A549 (cell line): ENCODE measurements at regions not wholly inside any gene's neighbourhood (a gene's known extent, or its start where the extent isn't known, plus 50 kb on each side); places are given as distances from the start of the nearest gene placed in this dataset.

ENCODE experiments used
- ATAC-seq, 2 experiments: fragments of 200-7000 bp in 1 of 2; fragments of >200 bp in 1 of 2; cut with Nextera tagmentation in 1 of 2; cut with Tn5 transposase in 1 of 2; 3 replicates each; pipeline versions ENCODE4 v1.8.0 to v1.9.1; 2018 to 2020; ENCODE audit warnings: mild to moderate bottlenecking in 1 of 2, moderate library complexity in 1 of 2
- CTCF ChIA-PET: fragments of 300-600 bp; sonication (Branson Sonifier 250); formaldehyde crosslinking; extraction: SDS; loops from one replicate; lab custom pipeline; 2021; ENCODE audit warnings: antibody characterized with exemption, inconsistent platforms; lab: Yijun Ruan, JAX
- POLR2A ChIA-PET: fragments of 350-600 bp; formaldehyde crosslinking; extraction: SDS; loops from one replicate; lab custom pipeline; 2021; ENCODE audit warnings: antibody characterized with exemption, inconsistent platforms; lab: Yijun Ruan, JAX
- DNase-seq, 2 experiments: peaks; one replicate each; pipeline versions ENCODE4 v3.0.0 to v3.0.0-alpha.2; 2011 to 2016; ENCODE audit warnings: low read depth in 1 of 2, low spot score in 1 of 2
- FAIRE-seq: peaks from 2 replicates; lab custom pipeline; 2011; peaks lifted over from hg19 to GRCh38; lab: Jason Lieb, UNC
- H3K27ac ChIP-seq, 2 experiments: fragments of >200 bp; sonication (Bioruptor Twin); formaldehyde crosslinking; 3 replicates each; pipeline ENCODE4 v1.5.1; 2016 to 2017
- H3K4me1 ChIP-seq: fragments of >200 bp; sonication (Bioruptor Twin); formaldehyde crosslinking; 3 replicates; pipeline ENCODE4 v1.6.1; 2016
- H3K4me2 ChIP-seq: fragments of >200 bp; sonication (Bioruptor Twin); formaldehyde crosslinking; 3 replicates; pipeline ENCODE4 v1.6.1; 2016
- H3K4me3 ChIP-seq: fragments of >200 bp; sonication (Bioruptor Twin); formaldehyde crosslinking; 3 replicates; pipeline ENCODE4 v1.5.1; 2016
- H3K9me3 ChIP-seq: fragments of >200 bp; sonication (Bioruptor Twin); formaldehyde crosslinking; 3 replicates; pipeline ENCODE4 v1.6.1; 2016
- BCL3 ChIP-seq: fragments of >200 bp; sonication (Bioruptor Twin); formaldehyde crosslinking; IDR thresholded peaks from 3 replicates; pipeline ENCODE4 v1.6.1; 2016
- CBX2 ChIP-seq: fragments of 200-600 bp; sonication (generic); IDR thresholded peaks from 2 replicates; pipeline ENCODE4 v1.6.1; 2016; ENCODE audit warnings: low read depth, mild to moderate bottlenecking, borderline replicate concordance
- CEBPB ChIP-seq, 2 experiments: fragments of >200 bp in 1 of 2; sonication (Bioruptor Twin) in 1 of 2; formaldehyde crosslinking in 1 of 2; IDR thresholded peaks; 2 replicates each; pipeline ENCODE4 v1.6.1; 2012 to 2016
- E2F6 ChIP-seq: IDR thresholded peaks from 2 replicates; pipeline ENCODE4 v1.6.1; 2012; ENCODE audit warnings: low read depth, borderline replicate concordance
- ESRRA ChIP-seq: fragments of 150-350 bp; IDR thresholded peaks from 2 replicates; pipeline ENCODE4 v1.6.1; 2014; ENCODE audit warnings: mild to moderate bottlenecking, low read length, borderline replicate concordance
- FOXS1 ChIP-seq: fragments of 250-450 bp; sonication (Bioruptor Pico); IDR thresholded peaks from 2 replicates; pipeline ENCODE4 v1.5.0; 2020; ENCODE audit warnings: mild to moderate bottlenecking, moderate library complexity
- HEYL ChIP-seq: fragments of 250-450 bp; sonication (Bioruptor Pico); IDR thresholded peaks from 2 replicates; pipeline ENCODE4 v1.8.0; 2021; ENCODE audit warnings: mild to moderate bottlenecking, moderate library complexity
- HMGXB4 ChIP-seq: fragments of 250-450 bp; sonication (Bioruptor Pico); IDR thresholded peaks from 2 replicates; pipeline ENCODE4 v1.5.0; 2021; ENCODE audit warnings: mild to moderate bottlenecking, moderate library complexity, borderline replicate concordance
- HOXA7 ChIP-seq: fragments of 250-450 bp; sonication (Bioruptor Pico); IDR thresholded peaks from 2 replicates; pipeline ENCODE4 v1.5.0; 2020; ENCODE audit warnings: mild to moderate bottlenecking, moderate library complexity
- HOXB5 ChIP-seq: fragments of 250-450 bp; sonication (Bioruptor Pico); IDR thresholded peaks from 2 replicates; pipeline ENCODE4 v1.5.0; 2020; ENCODE audit warnings: mild to moderate bottlenecking, moderate library complexity
- JUN ChIP-seq, 2 experiments: fragments of >200 bp; sonication (Bioruptor Twin); formaldehyde crosslinking; IDR thresholded peaks; 2 replicates in 1 of 2; 3 replicates in 1 of 2; pipeline ENCODE4 v1.6.1; 2016 to 2017
- JUNB ChIP-seq: fragments of >200 bp; sonication (Bioruptor Twin); formaldehyde crosslinking; IDR thresholded peaks from 2 replicates; pipeline ENCODE4 v1.6.1; 2016
- MAFK ChIP-seq: fragments of 450-650 bp; IDR thresholded peaks from 2 replicates; pipeline ENCODE4 v1.6.1; 2014; ENCODE audit not compliant: partially characterized antibody
- MAZ ChIP-seq: fragments of 150-350 bp; IDR thresholded peaks from 2 replicates; pipeline ENCODE4 v1.6.1; 2014; ENCODE audit warnings: antibody characterized with exemption, low read depth, low read length, borderline replicate concordance
- NPAS2 ChIP-seq: fragments of 250-450 bp; sonication (Bioruptor Pico); IDR thresholded peaks from 2 replicates; pipeline ENCODE4 v1.8.0; 2022; ENCODE audit warnings: mild to moderate bottlenecking, moderate library complexity, borderline replicate concordance
- POLR2A ChIP-seq: IDR thresholded peaks from 2 replicates; pipeline ENCODE4 v1.6.1; 2012; ENCODE audit warnings: mild to moderate bottlenecking, low read length
- RCOR1 ChIP-seq: fragments of 150-350 bp; IDR thresholded peaks from 2 replicates; pipeline ENCODE4 v1.6.1; 2014; ENCODE audit warnings: antibody characterized with exemption, low read length, low read depth
- RNF2 ChIP-seq: fragments of 200-600 bp; sonication (generic); IDR thresholded peaks from 2 replicates; pipeline ENCODE4 v1.6.1; 2016; ENCODE audit warnings: low read depth, mild to moderate bottlenecking, antibody characterized with exemption, moderate library complexity, borderline replicate concordance
- SMC3 ChIP-seq: fragments of >200 bp; sonication (Bioruptor Twin); formaldehyde crosslinking; IDR thresholded peaks from 3 replicates; pipeline ENCODE4 v1.6.1; 2018; ENCODE audit warnings: inconsistent platforms
- SREBF2 ChIP-seq: fragments of 450-650 bp; IDR thresholded peaks from 2 replicates; pipeline ENCODE4 v1.6.1; 2014; ENCODE audit warnings: mild to moderate bottlenecking, moderate library complexity
- ZC3H11A ChIP-seq: fragments of 450-650 bp; IDR thresholded peaks from 2 replicates; pipeline ENCODE4 v1.6.1; 2014; ENCODE audit warnings: antibody characterized with exemption, mild to moderate bottlenecking
- ZFP36 ChIP-seq: fragments of 450-650 bp; IDR thresholded peaks from 2 replicates; pipeline ENCODE4 v1.6.1; 2014; ENCODE audit warnings: borderline replicate concordance; ENCODE audit not compliant: partially characterized antibody
- ZNF302 ChIP-seq: fragments of 250-450 bp; sonication (Bioruptor Pico); IDR thresholded peaks from 2 replicates; pipeline ENCODE4 v1.9.0; 2021; ENCODE audit warnings: inconsistent platforms, mild to moderate bottlenecking, moderate library complexity
- ZSCAN20 ChIP-seq: fragments of 250-450 bp; sonication (Bioruptor Pico); IDR thresholded peaks from 2 replicates; pipeline ENCODE4 v1.8.0; 2022; ENCODE audit warnings: mild to moderate bottlenecking, moderate library complexity
- WGBS: methylation state at CpG from one replicate; pipeline ENCODE4 v1.1.6; 2017; ENCODE audit errors: missing lambda C conversion rate; 5-methylcytosine and 5-hydroxymethylcytosine counted together
- TF ChIP-seq, protein P1 (sequence below): fragments of 450-650 bp; IDR thresholded peaks from 2 replicates; pipeline ENCODE4 v1.6.1; 2014; ENCODE audit warnings: antibody characterized with exemption

GRCh38 chr1:228860911-228861831 is 125.9 kb downstream of the RHOU start (continued):
- TF ChIP-seq HEYL (CRISPR knock-in tag) (no peak), ZNF302 (no peak), BCL3 (peak; percentile 70; the same call in 1 of the 3 replicates), RCOR1 (no peak), HOXA7 (CRISPR knock-in tag) (no peak), SREBF2 (no peak), ZFP36 (no peak), ZSCAN20 (no peak), SMC3 (peak; percentile 54), MAFK (peak; percentile 64), MAZ (no peak), HMGXB4 (no peak), ESRRA (no peak), CEBPB (IDR thresholded peaks at IDR 0.05) (peak; percentile 7 to 84; a peak in 2 of 4 replicates), RNF2 (no peak), NPAS2 (CRISPR knock-in tag) (no peak), E2F6 (no peak; the same call in 1 of the 2 replicates), POLR2A (no peak), CBX2 (no peak), FOXS1 (CRISPR knock-in tag) (no peak), HOXB5 (CRISPR knock-in tag) (0 out of 2 replicates have a peak, but pooled peaks have one; percentile 29), JUNB (peak; percentile 98), JUN (IDR thresholded peaks at IDR 0.05) (peak; percentile 77 to 88; a peak in 4 of 5 replicates), ZC3H11A (no peak)
- TF ChIP-seq, protein P1, sequence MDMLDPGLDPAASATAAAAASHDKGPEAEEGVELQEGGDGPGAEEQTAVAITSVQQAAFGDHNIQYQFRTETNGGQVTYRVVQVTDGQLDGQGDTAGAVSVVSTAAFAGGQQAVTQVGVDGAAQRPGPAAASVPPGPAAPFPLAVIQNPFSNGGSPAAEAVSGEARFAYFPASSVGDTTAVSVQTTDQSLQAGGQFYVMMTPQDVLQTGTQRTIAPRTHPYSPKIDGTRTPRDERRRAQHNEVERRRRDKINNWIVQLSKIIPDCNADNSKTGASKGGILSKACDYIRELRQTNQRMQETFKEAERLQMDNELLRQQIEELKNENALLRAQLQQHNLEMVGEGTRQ, result peak; percentile 40; the same call in 1 of the 2 replicates

DNA sequence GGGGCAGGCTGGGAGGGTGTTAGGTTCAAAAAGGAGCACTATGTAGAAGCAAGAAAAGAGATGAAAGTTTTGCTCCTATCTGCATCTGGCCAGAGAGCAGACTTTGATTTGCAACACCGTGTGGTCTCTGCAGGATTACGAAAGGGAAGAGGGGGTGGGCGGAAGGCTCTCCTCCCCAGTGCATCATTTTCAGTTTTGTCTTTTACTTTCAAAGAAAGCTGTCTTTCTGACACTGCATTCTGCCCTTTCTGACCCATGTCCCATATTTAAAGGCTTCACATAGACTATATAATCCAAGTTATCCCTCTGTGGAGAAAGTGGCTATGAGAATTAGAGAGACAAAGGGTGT is 126.5 kb downstream of the RHOU start:
- CTCF ChIA-PET, result interaction anchor here (0.6 to 2.5 kb wide), 5 partner anchors 12 to 323 kb away, joined by 3 to 13 read pairs (median 4); partner anchors contain the start of gene RHOU
- Histone ChIP-seq H3K4me3 (no peak overlapping the region), H3K4me1 (peaks cover 64% of the 10 kb centered on the region), H3K4me2 (peak overlapping the region; percentile 85), H3K27ac (peak overlapping the region; percentile 78 to 86), H3K9me3 (no peaks in the 10 kb centered on the region)
- POLR2A ChIA-PET, result interaction anchor here (0.6 to 1.8 kb wide), 7 partner anchors 11 to 455 kb away, joined by 3 to 13 read pairs (median 6); partner anchors contain the start of gene TRIM11
- no peak for DNase-seq
- ATAC-seq, result peak; percentile 8 to 10; a peak in 4 of 6 replicates
- TF ChIP-seq BCL3, result no peak
- TF ChIP-seq CEBPB (IDR thresholded peaks at IDR 0.05), result peak in 1 of 2 experiments; percentile 56; a peak in 1 of 4 replicates
- 45% methylated on average over 3 of the region's 3 CpGs for WGBS
- no peak for FAIRE-seq
